NCI-H2081 (cell line): ENCODE measurements at regions not wholly inside any gene's neighbourhood (a gene's known extent, or its start where the extent isn't known, plus 50 kb on each side); places are given as distances from the start of the nearest gene placed in this dataset.
A peak's percentile ranks its signal among the peaks of the same experiment; 100 is the strongest.

Experiments used
- DNase-seq, 2 experiments: peaks; one replicate each; lab custom pipeline; 2025; lab: John Stamatoyannopoulos, UW

GRCh38 chr15:61682891-61683735 is 377.1 kb downstream of the VPS13C start:
- no peak for DNase-seq

DNA sequence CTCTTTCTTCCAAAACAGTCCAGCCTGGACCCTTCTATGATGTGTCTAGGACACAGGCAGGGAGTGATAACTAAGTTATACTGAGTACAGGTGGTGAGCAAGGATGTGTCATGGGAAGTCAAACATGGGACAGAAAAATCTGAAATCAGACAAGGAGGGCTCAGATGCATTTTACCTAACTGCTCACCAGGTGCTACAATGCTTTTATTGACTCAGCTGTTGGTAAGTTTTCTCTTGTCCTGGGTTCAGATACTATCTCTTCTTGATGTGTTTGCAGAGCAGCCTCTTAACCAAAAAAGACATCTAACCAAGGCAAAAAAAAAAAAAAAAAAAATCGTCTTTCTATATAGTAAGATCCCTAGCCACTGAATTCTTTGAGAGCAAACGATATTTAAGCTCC is 378.6 kb downstream of the VPS13C start:
- DNase-seq, result no peak

GRCh38 chr15:61681038-61681418 is 379.2 kb downstream of the VPS13C start:
- no peak for DNase-seq

GRCh38 chr15:61680260-61681037 is 379.8 kb downstream of the VPS13C start:
- no peak for DNase-seq

DNA sequence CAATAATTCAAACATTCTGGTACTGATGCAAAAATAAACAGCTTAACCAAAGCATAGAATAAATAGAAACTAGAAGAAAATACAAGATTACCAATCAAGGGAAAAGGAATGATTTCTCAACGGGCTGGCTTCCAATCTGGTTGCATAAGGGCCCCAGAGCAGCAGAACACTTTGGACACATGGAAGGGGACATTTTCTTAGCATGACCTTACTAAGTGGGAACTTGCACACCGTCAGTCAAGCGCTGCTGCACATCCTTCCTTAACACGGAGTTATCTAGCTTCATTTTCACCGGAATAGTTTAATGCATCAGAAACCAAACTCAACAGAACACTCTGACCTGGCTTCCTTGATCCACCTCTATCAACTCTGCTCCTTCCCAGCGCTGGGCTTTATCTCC is 388.5 kb downstream of the VPS13C start:
- no peak for DNase-seq

- no peak for DNase-seq
These were observed 391.8 kb downstream of the VPS13C start for GRCh38 chr15:61668444-61668843.

DNA sequence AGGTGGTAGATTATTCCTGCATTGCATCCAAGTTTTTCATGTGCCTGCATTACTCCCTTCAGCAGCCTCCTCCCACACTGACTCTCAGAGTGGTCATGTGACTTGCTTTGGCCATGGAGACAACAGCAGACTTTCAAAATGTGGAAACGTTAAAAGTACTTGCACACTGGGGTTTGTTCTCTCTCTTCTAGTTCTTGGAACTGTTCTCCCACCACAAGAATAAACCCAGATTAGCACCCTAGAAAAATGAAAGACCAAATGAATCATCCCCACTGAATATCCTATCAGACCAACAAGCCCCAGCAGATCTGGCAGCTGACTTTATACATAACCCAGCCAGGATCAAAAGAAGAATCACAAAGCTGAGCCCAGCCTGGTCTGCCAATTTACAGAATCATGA is 398.5 kb downstream of the VPS13C start:
- no peak for DNase-seq

DNA sequence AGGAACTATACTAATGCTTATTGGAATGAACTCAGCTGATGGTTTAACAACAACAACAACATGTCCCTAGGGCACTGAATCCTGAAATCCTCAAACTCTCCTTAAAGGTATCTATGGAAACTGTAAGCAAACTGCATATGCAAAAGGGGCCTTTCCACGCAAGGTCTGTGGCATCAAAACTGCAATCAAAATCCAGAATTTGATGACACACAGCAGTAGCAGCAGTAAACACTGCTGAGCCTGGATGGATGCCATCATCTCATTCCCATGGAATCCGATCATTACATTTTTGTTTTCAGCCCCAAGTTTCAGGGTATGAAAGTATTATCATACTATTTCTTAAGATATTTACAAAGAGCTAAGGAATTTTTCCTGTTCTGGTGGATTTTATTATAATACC is 399.7 kb downstream of the VPS13C start:
- DNase-seq, result no peak

DNA sequence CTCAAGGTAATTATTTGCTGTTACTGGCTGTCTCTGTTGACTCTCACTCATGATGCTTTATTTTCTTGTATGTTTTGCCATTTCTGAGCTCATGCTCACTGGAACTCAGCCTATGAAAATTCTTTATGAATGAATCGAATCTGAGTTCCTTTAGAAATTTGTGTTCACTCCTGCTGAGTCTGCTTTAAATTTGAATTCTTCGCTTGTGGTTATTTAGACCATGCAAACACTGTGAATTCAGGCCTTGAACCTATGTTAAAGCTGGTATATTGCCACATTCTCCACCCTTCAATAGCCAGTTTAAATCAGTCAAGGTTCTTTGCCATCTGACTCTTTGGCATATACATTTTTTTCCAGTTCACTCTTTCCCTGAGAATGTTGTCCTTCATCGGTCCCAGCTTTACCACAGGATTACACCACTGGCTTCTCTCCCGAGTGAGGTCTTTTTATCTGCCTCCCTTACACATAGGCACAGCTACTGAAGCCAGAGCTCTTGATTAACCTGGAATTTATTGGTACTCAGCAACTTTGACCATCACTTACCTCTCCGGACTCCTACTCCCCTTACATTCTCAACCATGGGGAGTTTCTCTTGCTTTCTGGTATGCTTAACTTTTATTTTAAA is 400.6 kb downstream of the VPS13C start:
- DNase-seq, result no peak

DNA sequence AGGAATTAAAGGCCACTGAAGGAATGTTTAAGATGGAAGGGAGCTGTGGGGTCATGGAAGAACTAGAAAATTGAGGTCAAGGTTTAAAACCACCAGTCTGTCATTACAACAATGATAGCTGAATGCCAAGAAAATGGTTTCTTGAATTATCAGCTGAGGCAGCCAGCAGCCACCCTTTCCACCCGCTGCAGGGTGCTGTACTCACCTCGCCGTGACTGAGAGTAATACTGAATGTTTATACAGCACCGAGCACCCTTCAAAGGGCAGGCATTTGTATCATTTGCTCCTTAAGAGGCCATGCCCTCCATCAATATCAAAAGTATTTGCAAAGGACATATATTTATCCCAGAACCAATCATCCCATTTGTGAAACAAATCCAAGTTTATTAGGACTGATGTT is 402.8 kb downstream of the VPS13C start:
- no peak for DNase-seq

GRCh38 chr15:61656391-61656790 is 403.9 kb downstream of the VPS13C start:
- no peak for DNase-seq

DNA sequence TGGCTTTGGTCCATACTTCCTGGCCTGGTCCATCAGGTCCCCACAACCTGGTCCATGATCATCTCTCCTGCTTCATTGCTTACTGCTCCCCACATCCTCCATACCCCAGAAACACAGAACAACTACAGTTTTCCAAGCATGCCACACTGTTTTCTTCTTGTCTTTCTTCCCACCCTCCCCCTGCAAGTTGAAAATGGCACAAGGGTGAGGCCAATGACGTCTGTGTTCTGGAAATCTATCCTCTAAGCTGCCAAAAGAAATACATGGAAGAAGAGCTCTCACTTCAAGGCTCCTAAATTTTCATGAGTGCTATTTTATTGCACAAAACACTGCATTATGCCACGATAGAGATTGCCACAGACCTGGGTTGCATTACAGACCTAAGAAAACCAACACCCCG is 404.4 kb downstream of the VPS13C start:
- no peak for DNase-seq

DNA sequence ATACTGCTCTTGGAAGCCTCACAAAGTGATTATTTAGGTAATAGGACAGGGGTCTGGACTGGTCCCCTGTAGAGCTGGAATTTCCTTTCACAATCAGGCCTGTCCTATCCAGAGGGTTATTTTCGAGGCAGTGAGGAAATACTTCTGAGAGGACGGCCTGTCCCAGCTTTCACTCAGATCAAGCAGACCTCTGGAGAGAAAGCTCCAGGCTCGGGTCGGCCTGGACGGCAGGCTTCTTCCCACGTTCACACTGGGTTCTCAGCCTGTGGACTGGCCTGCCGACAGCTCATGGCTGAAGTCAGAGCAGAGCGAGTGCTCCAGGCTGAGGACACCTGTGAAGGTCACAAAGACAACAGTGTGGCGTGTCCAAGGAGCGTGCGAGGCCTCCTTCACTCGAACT is 405.3 kb downstream of the VPS13C start:
- DNase-seq, result no peak

- DNase-seq, result no peak
These were observed 406.1 kb downstream of the VPS13C start for GRCh38 chr15:61654002-61654740.

- DNase-seq, result no peak
These were observed 407.1 kb downstream of the VPS13C start for GRCh38 chr15:61653110-61653509.

- DNase-seq, result no peak
These were observed 409.0 kb downstream of the VPS13C start for GRCh38 chr15:61651267-61651666.

- no peak for DNase-seq
These were observed 411.2 kb downstream of the VPS13C start for GRCh38 chr15:61649046-61649445.

- DNase-seq, result peak in 1 of 2 experiments; percentile 17
These were observed 415.4 kb upstream of the RORA start for GRCh38 chr15:61644550-61644949.

GRCh38 chr15:61641645-61642044 is 412.5 kb upstream of the RORA start:
- no peak for DNase-seq

GRCh38 chr15:61640756-61641155 is 411.7 kb upstream of the RORA start:
- no peak for DNase-seq

DNA sequence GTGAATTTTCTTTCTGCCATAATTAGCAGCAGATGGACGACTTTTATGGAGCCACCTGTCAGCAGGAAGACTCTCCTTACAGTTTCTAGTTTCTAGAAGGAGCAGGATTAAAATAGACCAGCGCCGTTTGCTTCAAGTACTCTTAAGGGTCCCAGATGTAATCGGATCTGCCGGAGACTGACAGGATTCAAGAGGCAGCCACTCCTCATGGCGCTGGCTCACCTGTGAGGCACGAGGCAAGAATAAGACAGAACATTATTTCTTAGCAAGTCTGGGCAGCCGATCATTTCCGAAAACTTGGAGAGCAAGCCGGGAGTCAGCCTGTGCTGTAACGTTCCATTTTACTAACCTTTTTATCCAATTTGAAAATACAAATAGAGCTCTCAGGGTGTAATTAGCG is 410.4 kb upstream of the RORA start:
- DNase-seq, result no peak

GRCh38 chr15:61634837-61635236 is 405.7 kb upstream of the RORA start:
- no peak for DNase-seq
